Skeletal muscle tissue (tissue), 3 donors: ENCODE measurements at regions not wholly inside any gene's neighbourhood (a gene's known extent, or its start where the extent isn't known, plus 50 kb on each side); places are given as distances from the start of the nearest gene placed in this dataset.

Experiments
- H3K27ac ChIP-seq: one replicate; pipeline ENCODE4 v1.7.0; 2013; ENCODE audit warnings: mild to moderate bottlenecking, low read depth, low read length, inconsistent platforms
- H3K27me3 ChIP-seq, 3 donors: one replicate each; pipeline ENCODE4 v1.7.0; 2013; ENCODE audit warnings: low read length in 3 of 3; ENCODE audit not compliant: control insufficient read depth in 3 of 3, insufficient read depth in 3 of 3
- H3K36me3 ChIP-seq, 3 donors: one replicate each; pipeline ENCODE4 v1.7.0; 2013; ENCODE audit warnings: low read length in 3 of 3; ENCODE audit not compliant: control insufficient read depth in 3 of 3, insufficient read depth in 3 of 3
- H3K4me1 ChIP-seq, 3 donors: one replicate each; pipeline ENCODE4 v1.7.0; 2013; ENCODE audit warnings: low read length in 3 of 3, mild to moderate bottlenecking in 3 of 3; ENCODE audit not compliant: control insufficient read depth in 3 of 3, insufficient read depth in 3 of 3
- H3K4me3 ChIP-seq, 3 donors: one replicate each; pipeline ENCODE4 v1.7.0; 2013; ENCODE audit warnings: low read length in 3 of 3
- H3K9ac ChIP-seq, 3 donors: one replicate each; pipeline ENCODE4 v1.7.0; 2013; ENCODE audit warnings: low read length in 3 of 3, mild to moderate bottlenecking in 3 of 3, moderate library complexity in 2 of 3, low read depth in 1 of 3
- H3K9me3 ChIP-seq, 3 donors: one replicate each; pipeline ENCODE4 v1.7.0; 2013; ENCODE audit warnings: low read length in 3 of 3; ENCODE audit not compliant: control insufficient read depth in 3 of 3
- donor health status: Osteomylitis.

GRCh38 chr1:94627771-94628498 lies 86.4 kb upstream of the F3 start:
- Histone ChIP-seq H3K27me3 (peaks cover 0 to 5% (median 0%) of the 10 kb centered on the region in 3 donors), H3K9me3 (no peaks in the 10 kb centered on the region), H3K9ac (no peak overlapping the region), H3K4me1 (no peaks in the 10 kb centered on the region), H3K27ac (no peak overlapping the region), H3K36me3 (no peaks in the 10 kb centered on the region), H3K4me3 (no peak overlapping the region)

- no peaks in the 10 kb centered on the region for H3K27me3 ChIP-seq
- no peak overlapping the region for H3K4me3 ChIP-seq
- H3K9me3 ChIP-seq, result no peaks in the 10 kb centered on the region
- peaks cover 0 to 3% (median 0%) of the 10 kb centered on the region in 3 donors for H3K4me1 ChIP-seq
- no peak overlapping the region for H3K27ac ChIP-seq
- no peak overlapping the region for H3K9ac ChIP-seq
- H3K36me3 ChIP-seq, result no peaks in the 10 kb centered on the region
These were observed 82.6 kb upstream of the F3 start for GRCh38 chr1:94624203-94624602.

DNA sequence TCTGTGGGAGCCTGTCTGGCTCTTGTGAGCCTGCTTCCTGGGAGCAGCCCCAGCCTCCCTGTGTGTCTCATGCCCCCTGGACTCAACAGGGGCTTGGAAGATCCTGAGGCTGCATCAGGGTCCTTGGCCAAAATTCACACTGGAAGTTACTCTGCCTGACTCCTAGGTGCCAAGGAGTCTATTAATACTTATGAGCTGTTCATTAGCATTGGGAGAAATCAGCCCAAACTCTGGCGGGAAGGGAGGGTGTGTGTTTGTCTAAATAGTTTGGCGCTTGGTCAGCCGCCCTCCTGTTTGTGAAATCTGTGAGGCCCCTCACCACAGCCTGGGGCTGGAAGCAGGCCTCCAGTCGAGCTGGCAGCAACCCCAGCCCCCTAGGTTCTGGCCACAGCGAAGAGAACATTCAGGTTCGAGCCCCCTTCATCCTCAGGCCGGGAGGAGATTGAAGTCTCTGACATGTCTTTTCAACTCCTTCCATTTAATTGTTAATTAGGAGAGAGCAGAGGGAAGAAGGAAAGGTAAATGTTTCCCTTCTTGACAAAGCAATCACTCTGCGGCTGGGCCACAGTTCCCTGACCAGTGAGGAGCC lies 82.1 kb upstream of the F3 start:
- no peaks in the 10 kb centered on the region for H3K27me3 ChIP-seq
- no peak overlapping the region for H3K4me3 ChIP-seq
- H3K4me1 ChIP-seq, result peaks cover 0 to 3% (median 0%) of the 10 kb centered on the region in 3 donors
- H3K36me3 ChIP-seq, result no peaks in the 10 kb centered on the region
- no peak overlapping the region for H3K9ac ChIP-seq
- H3K27ac ChIP-seq, result no peak overlapping the region
- no peaks in the 10 kb centered on the region for H3K9me3 ChIP-seq

- no peak overlapping the region for H3K27ac ChIP-seq
- no peaks in the 10 kb centered on the region for H3K9me3 ChIP-seq
- no peak overlapping the region for H3K9ac ChIP-seq
- H3K36me3 ChIP-seq, result no peaks in the 10 kb centered on the region
- H3K27me3 ChIP-seq, result no peaks in the 10 kb centered on the region
- peaks cover 0 to 3% (median 0%) of the 10 kb centered on the region in 3 donors for H3K4me1 ChIP-seq
- H3K4me3 ChIP-seq, result no peak overlapping the region
These were observed 81.2 kb upstream of the F3 start for GRCh38 chr1:94622757-94623156.

DNA sequence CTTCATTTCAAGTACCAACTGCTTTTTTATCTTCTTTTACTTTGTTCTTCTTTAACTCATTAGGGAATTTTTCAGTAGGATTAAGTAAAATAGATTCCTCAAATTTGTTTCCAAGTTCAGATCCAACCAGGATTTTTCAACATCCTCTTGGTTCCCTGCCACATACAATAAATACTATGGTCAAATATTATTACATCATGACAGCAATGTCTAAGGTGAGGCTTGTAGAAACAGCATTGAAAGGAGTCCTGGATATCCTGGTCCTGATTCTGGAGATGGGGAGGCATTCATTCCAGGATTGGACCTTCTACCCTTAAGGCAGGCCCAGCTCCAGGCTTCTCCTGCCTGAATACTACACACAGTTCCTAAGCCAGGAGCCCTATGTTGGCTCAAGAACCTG lies 80.2 kb upstream of the F3 start:
- H3K9me3 ChIP-seq, result no peaks in the 10 kb centered on the region
- no peaks in the 10 kb centered on the region for H3K27me3 ChIP-seq
- peaks cover 0 to 3% (median 0%) of the 10 kb centered on the region in 3 donors for H3K4me1 ChIP-seq
- H3K9ac ChIP-seq, result no peak overlapping the region
- no peak overlapping the region for H3K4me3 ChIP-seq
- H3K36me3 ChIP-seq, result no peaks in the 10 kb centered on the region
- H3K27ac ChIP-seq, result no peak overlapping the region

DNA sequence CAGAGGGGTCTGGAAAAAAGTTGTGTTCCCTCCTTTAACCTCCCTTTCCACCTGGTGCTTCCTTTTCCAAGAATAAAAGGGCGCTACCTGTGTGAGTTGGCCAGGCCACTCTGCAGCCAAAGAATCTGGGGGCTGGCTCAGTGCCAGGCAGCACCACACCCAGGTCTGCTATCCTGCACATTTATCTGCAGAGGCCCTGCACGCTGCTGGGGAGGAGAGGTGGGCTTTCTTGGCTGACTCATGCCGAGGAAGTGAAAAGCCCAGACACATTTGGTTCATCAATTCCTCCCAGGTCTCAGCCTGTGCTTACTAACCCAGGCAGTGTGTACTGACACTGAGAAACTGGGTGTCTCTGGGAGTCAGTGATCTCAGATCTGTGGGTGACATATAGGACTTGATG lies 79.8 kb upstream of the F3 start:
- Histone ChIP-seq H3K4me3 (no peak overlapping the region), H3K27me3 (no peaks in the 10 kb centered on the region), H3K9ac (no peak overlapping the region), H3K36me3 (no peaks in the 10 kb centered on the region), H3K27ac (no peak overlapping the region), H3K9me3 (no peaks in the 10 kb centered on the region), H3K4me1 (peaks cover 0 to 3% (median 0%) of the 10 kb centered on the region in 3 donors)

- H3K27me3 ChIP-seq, result no peaks in the 10 kb centered on the region
- no peak overlapping the region for H3K9ac ChIP-seq
- no peaks in the 10 kb centered on the region for H3K36me3 ChIP-seq
- no peak overlapping the region for H3K27ac ChIP-seq
- peaks cover 0 to 3% (median 0%) of the 10 kb centered on the region in 3 donors for H3K4me1 ChIP-seq
- H3K4me3 ChIP-seq, result no peak overlapping the region
- H3K9me3 ChIP-seq, result no peaks in the 10 kb centered on the region
These were observed 78.9 kb upstream of the F3 start for GRCh38 chr1:94620345-94621031.

GRCh38 chr1:94619731-94620130 lies 78.2 kb upstream of the F3 start:
- Histone ChIP-seq H3K4me1 (peaks cover 0 to 6% (median 0%) of the 10 kb centered on the region in 3 donors), H3K4me3 (no peak overlapping the region), H3K27ac (no peak overlapping the region), H3K36me3 (no peaks in the 10 kb centered on the region), H3K27me3 (no peaks in the 10 kb centered on the region), H3K9ac (no peak overlapping the region), H3K9me3 (no peaks in the 10 kb centered on the region)

GRCh38 chr1:94617957-94618739 lies 76.6 kb upstream of the F3 start:
- Histone ChIP-seq H3K9me3 (no peaks in the 10 kb centered on the region), H3K9ac (no peak overlapping the region)

More at GRCh38 chr1:94617957-94618739, 76.6 kb upstream of the F3 start:
- H3K36me3 ChIP-seq, result no peaks in the 10 kb centered on the region
- H3K27ac ChIP-seq, result no peak overlapping the region
- no peaks in the 10 kb centered on the region for H3K27me3 ChIP-seq
- H3K4me3 ChIP-seq, result no peak overlapping the region
- H3K4me1 ChIP-seq, result peaks cover 0 to 6% (median 0%) of the 10 kb centered on the region in 3 donors
